Trophoblast cell (in vitro differentiated cells and primary cell): ENCODE measurements at regions not wholly inside any gene's neighbourhood (a gene's known extent, or its start where the extent isn't known, plus 50 kb on each side); places are given as distances from the start of the nearest gene placed in this dataset.
A peak's percentile ranks its signal among the peaks of the same experiment; 100 is the strongest.

Experiments
- DNase-seq, 2 donors: peaks; one replicate each; pipeline ENCODE4 v3.0.0-alpha.2; 2016
- H2AFZ ChIP-seq: 2 replicates; pipeline ENCODE4 v1.6.1; 2013; ENCODE audit warnings: low read length, moderate library complexity, mild to moderate bottlenecking; ENCODE audit not compliant: insufficient read depth, poor library complexity
- H2AK5ac ChIP-seq: 2 replicates; pipeline ENCODE4 v1.6.1; 2013; ENCODE audit warnings: mild to moderate bottlenecking, low read length
- H2BK120ac ChIP-seq: 2 replicates; pipeline ENCODE4 v1.6.1; 2013; ENCODE audit warnings: low read length, mild to moderate bottlenecking, moderate library complexity; ENCODE audit not compliant: insufficient read depth, poor library complexity
- H2BK12ac ChIP-seq: 2 replicates; pipeline ENCODE4 v1.6.1; 2013; ENCODE audit warnings: mild to moderate bottlenecking, low read length, moderate library complexity
- H2BK5ac ChIP-seq: 2 replicates; pipeline ENCODE4 v1.6.1; 2013; ENCODE audit warnings: low read length, low read depth, moderate library complexity, mild to moderate bottlenecking; ENCODE audit not compliant: poor library complexity
- H3K14ac ChIP-seq: 2 replicates; pipeline ENCODE4 v1.6.1; 2013; ENCODE audit warnings: mild to moderate bottlenecking, low read length
- H3K18ac ChIP-seq: 2 replicates; pipeline ENCODE4 v1.6.1; 2013; ENCODE audit warnings: mild to moderate bottlenecking, low read length
- H3K23ac ChIP-seq: 2 replicates; pipeline ENCODE4 v1.6.1; 2013; ENCODE audit warnings: low read length
- H3K27ac ChIP-seq: 2 replicates; pipeline ENCODE4 v1.5.1; 2013; ENCODE audit warnings: low read depth, mild to moderate bottlenecking, inconsistent platforms, low read length, moderate library complexity
- H3K27me3 ChIP-seq: 2 replicates; pipeline ENCODE4 v1.6.1; 2013; ENCODE audit warnings: inconsistent platforms, mild to moderate bottlenecking, low read length, moderate library complexity; ENCODE audit not compliant: insufficient read depth
- H3K36me3 ChIP-seq, 2 experiments: 1 replicate in 1 of 2; 2 replicates in 1 of 2; pipeline ENCODE4 v1.6.1; 2013; ENCODE audit warnings: low read length in 2 of 2, mild to moderate bottlenecking in 2 of 2, moderate library complexity in 1 of 2; ENCODE audit not compliant: insufficient read depth in 2 of 2, control insufficient read depth in 1 of 2
- H3K4ac ChIP-seq: 2 replicates; pipeline ENCODE4 v1.6.1; 2013; ENCODE audit warnings: low read depth, mild to moderate bottlenecking, low read length, moderate library complexity
- H3K4me1 ChIP-seq, 2 experiments: 1 replicate in 1 of 2; 2 replicates in 1 of 2; pipeline ENCODE4 v1.6.1; 2013; ENCODE audit warnings: low read length in 2 of 2, mild to moderate bottlenecking in 2 of 2, moderate library complexity in 1 of 2; ENCODE audit not compliant: insufficient read depth in 2 of 2, control insufficient read depth in 1 of 2
- H3K4me2 ChIP-seq: 2 replicates; pipeline ENCODE4 v1.6.1; 2013; ENCODE audit warnings: inconsistent platforms, mild to moderate bottlenecking, low read length, moderate library complexity
- H3K4me3 ChIP-seq: 2 replicates; pipeline ENCODE4 v1.5.1; 2013; ENCODE audit warnings: mild to moderate bottlenecking, low read depth, low read length, inconsistent platforms
- H3K79me1 ChIP-seq: one replicate; pipeline ENCODE4 v1.6.1; 2013; ENCODE audit warnings: low read length
- H3K79me2 ChIP-seq: 2 replicates; pipeline ENCODE4 v1.6.1; 2013; ENCODE audit warnings: low read length, mild to moderate bottlenecking; ENCODE audit not compliant: control insufficient read depth, insufficient read depth, poor library complexity
- H3K9ac ChIP-seq: 2 replicates; pipeline ENCODE4 v1.6.1; 2013; ENCODE audit warnings: mild to moderate bottlenecking, low read length
- H3K9me3 ChIP-seq: 2 replicates; pipeline ENCODE4 v1.6.1; 2013; ENCODE audit warnings: low read depth, mild to moderate bottlenecking, control low read depth, inconsistent platforms, low read length; ENCODE audit not compliant: insufficient read depth
- H4K12ac ChIP-seq: 2 replicates; pipeline ENCODE4 v1.6.1; 2013; ENCODE audit warnings: low read depth, mild to moderate bottlenecking, low read length, moderate library complexity
- H4K8ac ChIP-seq: 2 replicates; pipeline ENCODE4 v1.6.1; 2013; ENCODE audit warnings: low read depth, mild to moderate bottlenecking, low read length, moderate library complexity
- H4K91ac ChIP-seq: one replicate; pipeline ENCODE4 v1.6.1; 2013; ENCODE audit warnings: low read depth, mild to moderate bottlenecking, low read length, moderate library complexity
- WGBS: extraction: QIAGEN DNeasy Blood & Tissue Kit; methylation state at CpG from one replicate; pipeline ENCODE4 v1.1.7; 2013; ENCODE audit warnings: missing lambda C conversion rate; ENCODE audit not compliant: insufficient read length, insufficient coverage; ENCODE audit errors: extremely low coverage; 5-methylcytosine and 5-hydroxymethylcytosine counted together

GRCh38 chr5:6989230-6989629 is 276.0 kb downstream of the TENT4A start:
- no peak overlapping the region for H2BK120ac ChIP-seq
- DNase-seq: no peak
- no peak overlapping the region for H4K12ac ChIP-seq
- H2BK5ac ChIP-seq: no peak overlapping the region
- H3K36me3 ChIP-seq: no peaks in the 10 kb centered on the region
- H3K27me3 ChIP-seq: no peaks in the 10 kb centered on the region
- no peak overlapping the region for H3K23ac ChIP-seq
- H3K79me2 ChIP-seq: no peaks in the 10 kb centered on the region
- H3K4me2 ChIP-seq: no peak overlapping the region
- no peak overlapping the region for H3K14ac ChIP-seq
- H2AK5ac ChIP-seq: no peak overlapping the region
- WGBS: 100% methylated on average over 1 of the region's 6 CpGs
- no peaks in the 10 kb centered on the region for H3K9me3 ChIP-seq
- no peak overlapping the region for H4K91ac ChIP-seq
- no peak overlapping the region for H3K27ac ChIP-seq
- no peak overlapping the region for H3K4ac ChIP-seq
- no peak overlapping the region for H2AFZ ChIP-seq
- no peak overlapping the region for H4K8ac ChIP-seq
- no peaks in the 10 kb centered on the region for H3K79me1 ChIP-seq
- no peak overlapping the region for H2BK12ac ChIP-seq
- no peak overlapping the region for H3K9ac ChIP-seq
- no peaks in the 10 kb centered on the region for H3K4me1 ChIP-seq
- H3K4me3 ChIP-seq: no peak overlapping the region
- H3K18ac ChIP-seq: no peak overlapping the region

DNA sequence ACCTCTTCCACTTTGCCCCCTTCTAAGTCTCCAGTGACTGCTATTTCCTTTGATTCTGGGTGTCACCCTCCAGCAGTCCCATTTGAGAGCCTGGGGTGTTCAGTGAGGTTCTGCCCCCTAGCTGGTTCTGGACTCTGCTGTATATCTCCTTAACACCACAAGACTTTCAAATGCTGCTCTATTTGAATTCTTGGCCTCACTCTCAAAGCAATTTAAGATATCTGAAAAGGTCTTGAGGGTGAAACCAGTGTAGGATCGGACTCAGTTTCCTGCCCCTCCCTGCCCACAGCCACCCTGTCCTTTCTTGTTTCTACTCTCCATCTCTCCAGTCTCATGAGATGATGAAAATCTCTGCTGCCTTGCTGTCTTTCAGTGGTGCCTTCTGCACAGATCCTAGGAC is 280.9 kb downstream of the TENT4A start:
- Histone ChIP-seq H3K4me1 (no peaks in the 10 kb centered on the region), H2BK12ac (no peak overlapping the region), H4K12ac (no peak overlapping the region), H3K4me2 (no peak overlapping the region), H3K27me3 (no peaks in the 10 kb centered on the region), H3K14ac (no peak overlapping the region), H3K18ac (no peak overlapping the region), H3K23ac (no peak overlapping the region), H3K79me2 (no peaks in the 10 kb centered on the region), H4K8ac (no peak overlapping the region), H3K27ac (no peak overlapping the region), H2AFZ (no peak overlapping the region), H4K91ac (no peak overlapping the region), H3K4me3 (no peak overlapping the region), H3K4ac (no peak overlapping the region), H2AK5ac (no peak overlapping the region), H2BK120ac (no peak overlapping the region), H3K36me3 (no peaks in the 10 kb centered on the region), H2BK5ac (no peak overlapping the region), H3K79me1 (no peaks in the 10 kb centered on the region), H3K9me3 (no peaks in the 10 kb centered on the region), H3K9ac (no peak overlapping the region)
- DNase-seq: no peak
- no CpG with 5 or more reads among the region's 1 CpG for whole genome bisulfite sequencing

DNA sequence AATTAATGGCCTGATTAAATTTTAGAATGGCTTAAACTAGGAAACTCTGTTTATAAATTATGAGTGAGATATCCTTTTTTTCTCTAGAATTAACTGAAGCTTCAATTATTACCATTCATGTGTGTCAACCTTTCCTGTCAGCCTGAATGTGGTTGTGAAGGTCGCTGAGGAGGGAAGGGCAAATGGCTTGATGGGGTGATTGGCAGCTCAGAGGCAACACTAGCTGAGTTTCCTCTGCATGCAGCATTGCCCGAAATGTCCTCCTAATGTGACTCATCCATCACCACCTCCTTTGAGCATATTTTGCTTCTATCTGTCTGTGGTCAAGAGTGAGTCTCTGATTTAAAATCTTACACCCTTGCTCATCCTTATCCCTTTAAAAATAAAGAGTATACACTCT is 281.9 kb downstream of the TENT4A start:
- WGBS: no CpG with 5 or more reads among the region's 2 CpGs
- no peak overlapping the region for H2BK120ac ChIP-seq

DNA sequence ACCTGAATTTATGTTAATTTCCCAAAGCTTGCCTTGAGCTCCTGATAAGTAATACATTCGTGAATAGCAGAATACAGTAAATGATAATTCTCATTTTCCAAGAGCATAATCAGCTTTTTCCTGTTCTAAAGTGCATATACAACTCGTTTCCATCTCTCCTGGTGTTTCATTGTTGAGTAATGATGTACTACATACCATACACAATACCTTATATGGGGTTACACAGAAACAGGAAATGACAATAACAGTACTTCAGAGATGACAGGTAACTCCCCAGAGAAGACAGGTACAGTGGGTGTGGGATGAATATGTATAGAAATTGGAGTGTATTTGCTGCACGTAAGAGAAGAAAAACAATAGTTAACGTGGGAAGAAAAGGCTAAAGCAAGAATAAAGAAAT is 287.1 kb downstream of the TENT4A start:
- Histone ChIP-seq H3K4me1 (no peaks in the 10 kb centered on the region), H4K12ac (no peak overlapping the region), H3K4me2 (no peak overlapping the region), H2AFZ (no peak overlapping the region), H3K9ac (no peak overlapping the region), H3K27me3 (no peaks in the 10 kb centered on the region), H3K79me2 (no peaks in the 10 kb centered on the region), H2BK5ac (no peak overlapping the region), H2BK120ac (no peak overlapping the region), H2AK5ac (no peak overlapping the region), H3K18ac (no peak overlapping the region), H3K79me1 (no peaks in the 10 kb centered on the region), H3K9me3 (no peaks in the 10 kb centered on the region), H3K27ac (no peak overlapping the region), H3K14ac (no peak overlapping the region), H4K91ac (no peak overlapping the region), H3K36me3 (no peaks in the 10 kb centered on the region), H3K4me3 (no peak overlapping the region), H3K4ac (no peak overlapping the region), H3K23ac (no peak overlapping the region), H2BK12ac (no peak overlapping the region), H4K8ac (no peak overlapping the region)
- WGBS: 100% methylated on average over 2 of the region's 4 CpGs
- DNase-seq: peak in 1 of 2 donors; percentile 16

More for the DNA sequence above, 281.9 kb downstream of the TENT4A start:
- Histone ChIP-seq H3K4ac (no peak overlapping the region), H3K79me2 (no peaks in the 10 kb centered on the region), H2BK5ac (no peak overlapping the region), H3K4me3 (no peak overlapping the region), H2AFZ (no peak overlapping the region), H3K4me2 (no peak overlapping the region), H3K27me3 (no peaks in the 10 kb centered on the region), H2BK12ac (no peak overlapping the region), H3K79me1 (no peaks in the 10 kb centered on the region), H3K18ac (no peak overlapping the region), H3K14ac (no peak overlapping the region), H3K9ac (no peak overlapping the region), H4K91ac (no peak overlapping the region), H4K8ac (no peak overlapping the region), H3K27ac (no peak overlapping the region), H3K9me3 (no peaks in the 10 kb centered on the region), H4K12ac (no peak overlapping the region), H3K23ac (no peak overlapping the region), H3K4me1 (no peaks in the 10 kb centered on the region), H3K36me3 (no peaks in the 10 kb centered on the region), H2AK5ac (no peak overlapping the region)
- no peak for DNase-seq
